ENCODE measurements at regions not wholly inside any gene's neighbourhood (a gene's known extent, or its start where the extent isn't known, plus 50 kb on each side); places are given as distances from the start of the nearest gene placed in this dataset.

- TF ChIP-seq POLR2A (IDR thresholded peaks at IDR 0.05) (no peak), CTCF (IDR thresholded peaks at IDR 0.05) (no peak)
Measured at GRCh38 chr13:109973279-109973678, 186.9 kb upstream of the IRS2 start.
